Stimulated activated CD4-positive, alpha-beta T cell treated with anti-CD3 and anti-CD28 coated beads, Interleukin-12 subunit alpha, Interleukin-12 subunit beta, amount 100 ng/mL, for 4 hours (primary cell): ENCODE measurements at regions not wholly inside any gene's neighbourhood (a gene's known extent, or its start where the extent isn't known, plus 50 kb on each side); places are given as distances from the start of the nearest gene placed in this dataset.
"Not testable (repeated sequence)": the region's sequence is repeated elsewhere in the genome, so short reads cannot be mapped to it uniquely, and the experiment has no call there.

Source experiments
- DNase-seq: peaks from one replicate; pipeline ENCODE4 v3.0.0-alpha.2; 2020

DNA sequence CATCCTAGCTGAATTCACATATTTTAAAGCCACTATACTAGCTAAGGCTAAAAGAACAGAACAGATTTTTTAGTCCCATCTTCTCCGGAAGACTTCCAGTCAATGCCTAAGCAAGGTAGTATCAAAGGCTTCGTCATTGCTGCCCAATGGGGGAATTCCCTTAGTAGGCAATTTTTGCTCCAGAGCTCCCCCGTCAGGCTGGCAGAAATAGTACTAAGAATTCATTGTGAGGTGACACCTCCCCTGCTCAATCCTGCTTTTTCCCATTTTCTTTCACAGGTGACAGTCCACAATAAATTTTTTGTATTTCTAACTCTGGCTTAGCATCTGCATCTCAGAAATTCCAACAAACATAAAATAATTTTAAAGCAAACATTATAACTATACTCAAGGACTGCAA is 52.8 kb upstream of the SRSF6 start:
- peak; percentile 20 for DNase-seq

DNA sequence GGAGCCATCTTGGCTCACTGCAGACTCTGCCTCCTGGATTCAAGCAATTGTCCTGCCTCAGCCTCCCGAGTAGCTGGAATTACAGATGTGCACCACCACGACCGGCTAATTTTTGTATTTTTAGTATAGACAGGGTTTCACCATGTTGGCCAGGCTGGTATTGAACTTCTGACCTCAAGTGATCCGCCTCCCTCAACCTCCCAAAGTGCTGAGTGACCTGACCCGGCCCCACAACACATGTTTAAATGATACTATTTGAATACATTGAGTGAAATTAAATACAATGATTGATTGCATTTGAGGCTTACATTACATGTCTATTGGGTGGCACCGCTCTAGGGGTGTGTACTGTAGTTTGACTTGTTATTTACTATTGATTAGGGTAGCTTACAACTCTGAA is 56.8 kb upstream of the SRSF6 start:
- not testable (repeated sequence) for DNase-seq

DNA sequence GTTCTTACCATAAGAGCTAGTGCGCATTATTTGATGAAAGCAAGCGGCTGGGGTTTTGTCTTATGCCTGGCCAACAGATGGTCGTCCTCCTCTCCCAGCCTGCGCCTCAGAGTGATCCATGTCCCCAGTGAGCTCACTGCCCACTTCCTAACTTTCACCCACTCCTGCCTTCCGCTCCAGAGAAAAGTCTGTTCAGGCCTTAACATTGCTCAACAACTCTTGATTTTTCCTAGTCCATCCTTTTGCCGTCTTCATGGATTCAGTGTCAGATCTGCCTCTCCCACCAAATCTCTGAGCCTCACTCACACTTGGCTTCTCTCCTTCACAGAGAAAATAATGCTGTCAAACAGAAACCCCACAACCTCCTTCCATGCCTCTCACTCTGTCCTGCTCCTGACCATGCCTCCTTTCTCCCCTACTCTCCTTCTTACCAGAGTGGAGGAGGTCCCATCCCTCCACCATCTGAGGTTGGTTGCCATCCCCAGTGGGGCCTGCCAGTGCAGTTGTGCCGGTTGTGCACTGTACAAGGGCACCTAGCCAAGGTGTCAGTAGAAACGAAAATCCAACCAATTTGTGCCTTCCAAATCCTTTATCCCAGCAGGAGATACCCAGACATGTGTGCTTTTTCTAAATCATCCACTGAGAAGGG is 58.9 kb upstream of the SRSF6 start:
- no peak for DNase-seq

GRCh38 chr20:43397147-43397546 is 60.5 kb upstream of the SRSF6 start:
- no peak for DNase-seq

DNA sequence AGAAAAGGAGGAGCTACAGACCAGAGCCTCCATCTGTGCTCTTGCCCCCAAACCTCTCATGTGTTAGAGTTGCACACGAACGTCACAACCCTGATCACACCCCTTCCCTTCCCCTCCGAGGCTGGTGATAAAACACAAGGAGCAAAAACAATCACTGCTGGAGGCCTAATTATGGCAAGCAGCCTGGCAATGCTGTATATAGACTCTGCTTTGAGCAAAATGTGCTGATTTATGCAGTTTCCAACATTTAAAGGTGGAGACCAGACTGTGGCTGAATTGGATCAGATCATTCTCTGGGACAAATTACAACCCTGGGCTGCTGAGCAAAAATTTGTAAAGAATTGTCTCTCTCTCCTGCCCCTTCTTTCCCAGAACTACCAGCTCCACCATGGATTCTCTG is 64.6 kb upstream of the SRSF6 start:
- DNase-seq: no peak

GRCh38 chr20:43392561-43392960 is 65.1 kb upstream of the SRSF6 start:
- DNase-seq: no peak

DNA sequence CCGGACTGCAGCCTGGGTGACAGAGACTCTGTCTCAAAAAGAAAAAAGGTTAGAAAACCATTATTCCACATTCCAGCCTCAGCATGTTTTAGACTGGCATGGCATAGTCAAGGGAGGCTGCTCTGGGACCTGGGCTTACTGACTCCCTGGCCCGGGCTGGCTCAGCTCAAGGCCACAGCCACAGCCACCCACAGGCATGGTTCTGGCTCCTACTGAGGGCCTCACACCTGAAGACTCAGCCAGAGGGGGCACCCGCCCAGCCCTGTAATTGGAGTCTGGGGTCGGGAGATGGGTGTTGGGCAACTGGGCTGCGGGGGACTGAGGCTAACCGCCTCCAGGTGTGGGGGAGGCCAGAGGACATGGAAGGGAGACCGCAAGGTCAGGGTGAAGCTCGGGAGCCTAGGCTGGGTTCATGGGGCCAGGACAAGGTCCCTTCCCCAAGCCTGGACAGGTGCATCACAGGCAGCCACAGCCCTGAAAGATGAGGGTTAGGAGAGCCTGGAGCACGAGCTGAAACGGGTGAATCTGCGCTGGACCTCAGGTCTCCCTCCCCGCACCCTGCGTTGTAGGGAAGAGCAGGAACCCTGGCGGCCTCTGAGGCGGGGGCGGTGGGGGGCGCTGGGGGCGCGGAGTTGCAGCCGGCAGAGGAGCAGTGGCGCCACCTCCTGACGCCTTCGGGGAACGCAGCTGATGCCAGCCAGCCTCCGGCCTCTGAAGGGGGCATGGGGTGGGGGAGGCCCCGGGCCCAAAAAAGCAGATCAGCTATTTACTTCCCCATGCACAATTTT is 67.7 kb upstream of the SRSF6 start:
- no peak for DNase-seq

DNA sequence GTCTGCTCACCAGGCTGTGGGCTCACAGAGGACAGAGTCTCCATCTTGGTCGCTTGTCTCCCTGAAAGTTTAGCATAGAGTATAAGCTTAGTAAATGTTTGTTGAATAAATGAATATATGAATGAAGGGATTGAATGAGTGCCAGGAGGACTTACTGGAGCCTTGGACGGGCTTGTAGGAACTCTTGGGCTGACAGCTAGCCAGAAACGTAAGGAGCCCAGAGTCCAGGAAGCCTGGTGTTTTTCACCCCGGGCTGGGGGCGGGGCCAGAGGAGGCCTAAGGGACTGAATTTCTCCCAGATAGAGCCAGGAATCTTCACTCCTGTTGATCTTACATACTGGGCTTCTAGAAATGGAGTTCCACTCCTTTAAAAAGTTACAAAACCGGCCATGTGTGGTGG is 68.5 kb upstream of the SRSF6 start:
- DNase-seq: no peak

- DNase-seq: no peak
Measured at GRCh38 chr20:43388268-43389002, 69.3 kb upstream of the SRSF6 start.

DNA sequence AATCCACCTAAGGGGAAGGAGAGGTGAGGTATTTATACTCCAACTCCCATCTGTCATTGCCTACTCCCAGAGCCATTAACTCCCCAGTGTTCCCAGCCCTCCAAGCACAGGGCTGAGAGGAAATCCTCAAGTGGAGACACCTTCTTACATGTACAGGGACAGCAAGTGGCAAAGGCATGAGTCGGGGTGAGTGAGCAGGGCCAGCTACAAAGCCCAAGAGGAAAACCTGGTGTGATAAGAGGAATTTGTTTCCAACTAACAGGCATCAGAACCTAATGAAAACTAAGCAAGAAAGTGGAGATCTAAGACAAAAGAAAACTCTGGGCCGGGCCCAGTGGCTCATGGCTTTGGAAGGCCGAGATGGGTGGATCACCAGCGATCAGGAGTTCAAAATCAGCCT is 70.0 kb upstream of the SRSF6 start:
- DNase-seq: no peak

- no peak for DNase-seq
Measured at GRCh38 chr20:43386878-43387277, 70.8 kb upstream of the SRSF6 start.

DNA sequence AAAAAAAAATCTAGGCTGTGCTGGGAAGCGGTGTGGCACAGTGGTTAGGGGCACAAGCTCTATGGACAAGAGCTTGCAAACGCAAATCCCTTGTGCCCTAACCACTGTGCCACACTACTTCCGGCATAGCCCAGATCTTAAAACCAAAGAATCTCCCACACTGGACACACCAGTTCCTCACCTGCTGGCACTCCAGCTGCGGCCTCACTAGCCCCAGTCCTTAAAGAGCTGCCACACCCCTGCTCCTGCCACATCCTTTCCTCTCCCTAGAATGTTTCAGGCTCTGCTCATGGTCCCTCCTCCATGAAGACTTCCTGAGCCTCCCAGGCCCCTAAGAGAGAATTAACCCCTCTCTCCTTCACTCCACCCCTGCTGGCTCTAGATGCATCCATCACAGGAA is 71.8 kb upstream of the SRSF6 start:
- DNase-seq: no peak

DNA sequence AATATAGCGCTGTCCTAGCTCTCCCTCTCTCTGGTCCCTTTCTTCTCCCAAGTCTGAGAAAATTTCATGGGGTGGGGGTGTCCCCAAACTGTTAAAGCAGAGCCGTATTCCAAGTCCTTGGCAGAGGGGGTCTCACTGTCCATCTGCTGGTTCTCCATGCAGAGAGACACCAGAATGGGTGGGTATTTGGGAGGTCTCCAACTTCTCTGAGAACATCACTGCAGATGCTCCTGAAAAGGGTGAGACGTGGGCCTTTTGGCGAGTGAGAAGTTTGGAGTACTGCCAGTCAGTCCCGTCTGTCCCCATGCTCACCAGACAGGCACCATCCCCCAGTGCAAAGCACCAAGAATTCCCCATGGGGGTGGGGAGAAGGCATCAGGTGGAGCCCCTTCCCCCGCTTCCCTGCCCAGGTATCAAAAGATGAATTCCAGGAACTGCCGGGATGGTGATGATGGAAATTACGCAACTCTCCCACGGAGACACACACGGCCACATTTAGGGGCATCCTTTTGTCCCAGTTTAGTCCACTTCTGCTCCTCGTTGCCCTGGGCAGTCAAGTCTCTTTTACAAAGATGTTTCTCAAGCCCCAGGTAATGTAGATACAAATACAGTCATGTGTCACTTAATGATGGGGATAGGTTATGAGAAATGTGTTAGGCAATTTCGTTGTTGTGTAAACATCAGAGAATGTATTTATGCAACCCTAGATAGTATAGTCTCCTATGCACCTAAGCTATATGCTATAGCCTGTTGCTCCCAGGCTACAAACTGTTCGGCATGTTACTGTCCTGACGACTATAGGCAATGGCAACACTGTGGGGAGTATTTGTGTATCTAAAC is 73.4 kb upstream of the SRSF6 start:
- no peak for DNase-seq

DNA sequence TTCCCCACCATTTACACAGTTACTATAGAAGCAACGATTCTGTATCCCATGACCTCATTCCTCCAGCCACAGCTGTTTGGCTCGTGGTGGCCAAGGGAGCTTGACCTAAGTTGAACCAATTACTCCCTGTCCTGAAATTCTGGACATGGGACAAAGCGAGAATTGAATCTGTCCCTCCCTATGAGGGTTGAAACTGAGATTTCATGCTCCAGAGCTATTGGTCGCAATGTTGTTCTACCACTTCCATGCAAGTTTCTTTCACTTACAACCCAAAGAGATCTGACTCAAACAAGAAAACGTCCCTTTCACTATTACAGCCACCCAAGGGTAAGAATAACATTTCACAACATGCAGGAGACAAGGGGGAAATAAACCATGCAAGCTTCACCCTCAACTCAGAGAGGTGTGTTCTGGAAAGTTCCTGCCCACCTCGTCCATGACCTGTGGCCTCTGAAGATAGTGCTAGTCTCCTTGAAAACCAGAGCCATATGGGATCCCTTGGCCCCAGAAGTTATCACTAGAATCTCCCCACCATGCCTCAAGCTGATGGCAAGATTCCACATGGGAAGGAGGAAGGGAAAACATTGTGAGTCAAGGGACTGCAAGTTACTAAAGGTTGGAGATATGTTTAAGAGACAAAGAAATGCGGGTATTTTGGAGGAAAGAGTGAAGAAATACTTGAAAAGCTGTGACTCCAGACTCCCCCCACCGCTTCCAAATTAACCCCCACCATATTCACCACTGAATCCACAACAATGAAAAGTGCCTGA is 74.5 kb upstream of the SRSF6 start:
- no peak for DNase-seq

- DNase-seq: not testable (repeated sequence)
Measured at GRCh38 chr20:43382135-43382534, 75.6 kb upstream of the SRSF6 start.

GRCh38 chr20:43381533-43381932 is 76.2 kb upstream of the SRSF6 start:
- not testable (repeated sequence) for DNase-seq

GRCh38 chr20:43379239-43379917 is 78.3 kb upstream of the SRSF6 start:
- no peak for DNase-seq

GRCh38 chr20:43376831-43377230 is 80.9 kb upstream of the SRSF6 start:
- DNase-seq: no peak

GRCh38 chr20:43375591-43375990 is 82.1 kb upstream of the SRSF6 start:
- DNase-seq: no peak

DNA sequence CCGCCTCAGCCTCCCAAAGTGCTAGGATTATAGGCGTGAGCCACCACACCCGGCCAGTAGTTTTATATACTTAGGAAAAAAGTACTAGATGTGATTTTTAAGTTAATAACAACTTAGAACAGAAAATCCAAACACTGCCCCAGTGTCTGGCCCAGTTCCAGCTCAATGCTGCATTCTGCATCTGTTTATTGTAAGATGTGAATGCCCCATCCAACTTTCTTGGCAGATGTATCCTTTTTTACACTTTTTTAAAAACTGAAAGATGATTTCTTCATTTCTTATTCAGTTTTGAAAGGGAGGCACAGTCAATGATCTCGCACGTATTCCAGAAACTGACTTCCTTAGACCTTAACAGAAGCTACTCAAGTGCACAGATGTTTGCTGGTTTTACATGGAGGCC is 85.6 kb upstream of the SRSF6 start:
- DNase-seq: no peak

GRCh38 chr20:43365691-43366090 is 92.0 kb upstream of the SRSF6 start:
- DNase-seq: no peak

- no peak for DNase-seq
Measured at GRCh38 chr20:43364001-43364400, 93.7 kb upstream of the SRSF6 start.
